Gastrocnemius medialis (tissue), 4 donors: ENCODE measurements at regions not wholly inside any gene's neighbourhood (a gene's known extent, or its start where the extent isn't known, plus 50 kb on each side); places are given as distances from the start of the nearest gene placed in this dataset.

ENCODE experiments used
- CTCF ChIP-seq, 5 experiments: fragments of 450-650 bp in 3 of 5; fragments of 200-600 bp in 2 of 5; sonication (generic) in 2 of 5; IDR thresholded peaks in 4 of 5; conservative IDR thresholded peaks in 1 of 5; 1 replicate in 4 of 5; 2 replicates in 1 of 5; pipeline ENCODE4 v1.5.1; 2016 to 2019; ENCODE audit warnings: antibody characterized with exemption in 5 of 5, mild to moderate bottlenecking in 3 of 5, moderate library complexity in 3 of 5
- POLR2A ChIP-seq, 2 donors: fragments of 450-650 bp; IDR thresholded peaks; one replicate each; pipeline ENCODE4 v1.6.1; 2017; ENCODE audit warnings: antibody characterized with exemption in 2 of 2, mild to moderate bottlenecking in 2 of 2, moderate library complexity in 2 of 2

DNA sequence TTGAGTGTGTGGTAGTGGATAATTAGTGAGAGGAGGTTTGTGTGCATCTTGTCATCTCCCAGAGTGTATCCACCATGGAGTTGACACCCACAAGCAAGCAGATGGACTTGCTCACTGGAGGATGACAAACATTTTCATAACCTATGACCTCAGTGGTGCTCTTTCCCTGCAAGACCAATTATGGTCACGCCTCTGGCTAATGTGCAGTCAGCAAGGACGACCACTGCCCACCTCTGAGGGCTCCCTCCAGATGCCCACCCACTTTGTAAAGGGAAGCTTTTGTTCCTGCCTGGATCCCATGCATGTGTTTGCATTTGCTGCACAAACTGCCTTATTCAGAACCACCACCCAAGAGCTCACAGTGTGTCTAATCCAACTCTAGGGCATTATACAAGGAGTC is 982.8 kb downstream of the TMEM121 start:
- TF ChIP-seq CTCF (IDR thresholded peaks at IDR 0.05 in 4 of 5, conservative IDR thresholded peaks at IDR 0.05 in 1 of 5) (no peak), POLR2A (IDR thresholded peaks at IDR 0.05) (no peak)
